MM.1S (cell line): ENCODE measurements at regions not wholly inside any gene's neighbourhood (a gene's known extent, or its start where the extent isn't known, plus 50 kb on each side); places are given as distances from the start of the nearest gene placed in this dataset.

Experiments used
- DNase-seq: peaks from one replicate; pipeline ENCODE4 v3.0.0-alpha.2; 2015
- H2AFZ ChIP-seq: fragments of 300-600 bp; sonication (generic); 2 replicates; pipeline ENCODE4 v1.6.0; 2016; ENCODE audit warnings: antibody characterized with exemption, low read length
- H3F3A ChIP-seq: fragments of 300-600 bp; sonication (generic); 2 replicates; pipeline ENCODE4 v1.6.1; 2016; ENCODE audit warnings: mild to moderate bottlenecking, antibody characterized with exemption, low read length, moderate library complexity, mixed read lengths; ENCODE audit not compliant: insufficient read depth
- H3K27ac ChIP-seq: fragments of 300-600 bp; sonication (generic); 2 replicates; pipeline ENCODE4 v1.5.1; 2016; ENCODE audit warnings: mild to moderate bottlenecking, low read length
- H3K27me3 ChIP-seq: fragments of 300-600 bp; sonication (generic); replicated peaks from 2 replicates; pipeline ENCODE4 v1.6.0; 2016; ENCODE audit warnings: low read length; ENCODE audit not compliant: insufficient read depth
- H3K36me3 ChIP-seq: fragments of 300-600 bp; sonication (generic); replicated peaks from 2 replicates; pipeline ENCODE4 v1.6.1; 2016; ENCODE audit warnings: mild to moderate bottlenecking, low read length, mixed read lengths; ENCODE audit not compliant: insufficient read depth
- H3K4me1 ChIP-seq: fragments of 300-600 bp; sonication (generic); 2 replicates; pipeline ENCODE4 v1.6.1; 2016; ENCODE audit warnings: low read length, mixed read lengths
- H3K4me2 ChIP-seq: fragments of 300-600 bp; sonication (generic); 2 replicates; pipeline ENCODE4 v1.6.0; 2016; ENCODE audit warnings: low read depth, low read length
- H3K4me3 ChIP-seq: fragments of 300-600 bp; sonication (generic); 2 replicates; pipeline ENCODE4 v1.5.1; 2016; ENCODE audit warnings: low read length, mixed read lengths
- H3K79me2 ChIP-seq: fragments of 300-600 bp; sonication (generic); 2 replicates; pipeline ENCODE4 v1.6.1; 2016; ENCODE audit warnings: mixed run types, low read length, mixed read lengths
- H3K9ac ChIP-seq: fragments of 300-600 bp; sonication (generic); 2 replicates; pipeline ENCODE4 v1.6.1; 2016; ENCODE audit warnings: low read length, mixed read lengths
- H3K9me2 ChIP-seq: fragments of 300-600 bp; sonication (generic); replicated peaks from 2 replicates; pipeline ENCODE4 v1.6.1; 2016; ENCODE audit warnings: mild to moderate bottlenecking, low read length, mixed read lengths; ENCODE audit not compliant: insufficient read depth
- H3K9me3 ChIP-seq: fragments of 300-600 bp; sonication (generic); replicated peaks from 2 replicates; pipeline ENCODE4 v1.6.1; 2016; ENCODE audit warnings: mild to moderate bottlenecking, low read length, mixed read lengths; ENCODE audit not compliant: insufficient read depth
- H4K20me1 ChIP-seq: fragments of 300-600 bp; sonication (generic); 2 replicates; pipeline ENCODE4 v1.6.1; 2016; ENCODE audit warnings: mild to moderate bottlenecking, low read length, moderate library complexity, mixed read lengths; ENCODE audit not compliant: insufficient read depth
- CTCF ChIP-seq: fragments of 300-600 bp; sonication (generic); IDR thresholded peaks from 2 replicates; pipeline ENCODE4 v1.5.1; 2016; ENCODE audit warnings: antibody characterized with exemption, low read length, mixed read lengths
- EZH2 ChIP-seq: fragments of 300-600 bp; sonication (generic); optimal IDR thresholded peaks from 2 replicates; pipeline ENCODE3; 2017; ENCODE audit warnings: low read depth, mild to moderate bottlenecking, antibody characterized with exemption, low read length, mixed read lengths
- EZH2phosphoT487 ChIP-seq: fragments of 300-600 bp; sonication (generic); IDR thresholded peaks from 2 replicates; pipeline ENCODE4 v1.6.1; 2018; ENCODE audit warnings: antibody characterized with exemption, low read length

DNA sequence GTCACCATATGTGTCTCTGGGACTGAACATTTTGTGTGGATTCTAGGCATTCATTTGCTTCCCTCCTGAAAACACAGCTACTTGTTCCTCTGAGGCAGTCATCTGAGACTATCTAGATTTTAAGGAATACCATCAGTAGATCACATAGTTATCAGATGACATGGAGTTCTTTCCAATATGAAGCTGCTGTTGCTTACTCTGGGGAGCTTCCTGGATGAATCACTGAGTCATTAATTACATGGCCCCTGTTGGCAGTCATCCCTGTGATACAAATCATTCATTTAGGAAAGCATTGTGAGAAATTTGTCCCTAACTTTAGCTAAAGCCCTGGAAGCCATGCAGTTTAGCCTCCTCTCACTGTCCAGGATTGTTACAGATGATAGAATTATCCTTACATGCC, 98.2 kb upstream of the ARSJ start:
- no peak overlapping the region for H3K9ac ChIP-seq
- no peak for DNase-seq
- no peak overlapping the region for H3K4me2 ChIP-seq
- no peaks in the 10 kb centered on the region for H3K9me2 ChIP-seq
- H2AFZ ChIP-seq, result no peak overlapping the region
- no peak overlapping the region for H3K27ac ChIP-seq
- H3K79me2 ChIP-seq, result no peaks in the 10 kb centered on the region
- TF ChIP-seq EZH2phosphoT487 (no peak), EZH2 (no peak), CTCF (no peak)
- no peak overlapping the region for H3K4me3 ChIP-seq
- H3K4me1 ChIP-seq, result no peaks in the 10 kb centered on the region
- H3K27me3 ChIP-seq, result no peaks in the 10 kb centered on the region
- no peaks in the 10 kb centered on the region for H3K36me3 ChIP-seq
- H3F3A ChIP-seq, result no peaks in the 10 kb centered on the region
- H4K20me1 ChIP-seq, result no peaks in the 10 kb centered on the region
- no peaks in the 10 kb centered on the region for H3K9me3 ChIP-seq

- H2AFZ ChIP-seq, result no peak overlapping the region
- no peaks in the 10 kb centered on the region for H3K36me3 ChIP-seq
- H4K20me1 ChIP-seq, result no peaks in the 10 kb centered on the region
- no peaks in the 10 kb centered on the region for H3K27me3 ChIP-seq
- H3K9me3 ChIP-seq, result no peaks in the 10 kb centered on the region
- DNase-seq, result no peak
- H3K9ac ChIP-seq, result no peak overlapping the region
- H3F3A ChIP-seq, result no peaks in the 10 kb centered on the region
- no peak overlapping the region for H3K27ac ChIP-seq
- H3K79me2 ChIP-seq, result no peaks in the 10 kb centered on the region
- TF ChIP-seq EZH2 (no peak), CTCF (no peak), EZH2phosphoT487 (no peak)
- H3K4me3 ChIP-seq, result no peak overlapping the region
- no peaks in the 10 kb centered on the region for H3K9me2 ChIP-seq
- no peaks in the 10 kb centered on the region for H3K4me1 ChIP-seq
- no peak overlapping the region for H3K4me2 ChIP-seq
Observed at GRCh38 chr4:114078636-114079035, 99.2 kb upstream of the ARSJ start.

GRCh38 chr4:114081783-114082182, 102.3 kb upstream of the ARSJ start:
- Histone ChIP-seq H2AFZ (no peak overlapping the region), H3K4me2 (no peak overlapping the region), H3K27me3 (no peaks in the 10 kb centered on the region), H3K4me3 (no peak overlapping the region), H3K79me2 (no peaks in the 10 kb centered on the region), H3F3A (no peaks in the 10 kb centered on the region), H3K9ac (no peak overlapping the region), H3K36me3 (no peaks in the 10 kb centered on the region), H3K27ac (no peak overlapping the region), H3K9me3 (no peaks in the 10 kb centered on the region), H3K9me2 (no peaks in the 10 kb centered on the region), H4K20me1 (no peaks in the 10 kb centered on the region), H3K4me1 (no peaks in the 10 kb centered on the region)
- TF ChIP-seq EZH2, result no peak
- TF ChIP-seq EZH2phosphoT487, result no peak
- no peak for TF ChIP-seq CTCF
- DNase-seq, result no peak

DNA sequence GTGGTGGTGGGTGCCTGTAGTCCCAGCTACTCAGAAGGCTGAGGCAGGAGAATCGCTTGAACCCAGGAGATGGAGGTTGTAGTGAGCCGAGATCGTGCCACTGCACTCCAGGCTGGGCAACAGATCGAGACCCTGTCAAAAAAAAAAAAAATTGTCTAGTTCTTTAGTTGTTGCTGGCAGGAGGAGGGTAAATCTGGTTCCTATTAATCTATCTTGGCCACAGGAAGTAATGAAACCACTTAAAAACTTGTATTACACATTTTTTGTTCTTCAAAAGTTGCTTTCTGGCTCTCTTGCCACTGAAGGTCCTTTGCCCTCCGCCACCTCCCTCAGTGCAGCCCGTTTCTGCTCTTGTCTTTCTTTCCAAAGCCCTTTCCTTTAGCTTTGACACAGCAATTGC, 102.9 kb upstream of the ARSJ start:
- Histone ChIP-seq H3K27me3 (no peaks in the 10 kb centered on the region), H3K9me2 (no peaks in the 10 kb centered on the region)
- no peak for TF ChIP-seq EZH2
- TF ChIP-seq CTCF, result no peak
- TF ChIP-seq EZH2phosphoT487, result no peak

More for the DNA sequence above, 102.9 kb upstream of the ARSJ start:
- no peak overlapping the region for H3K27ac ChIP-seq
- H3K9me3 ChIP-seq, result no peaks in the 10 kb centered on the region
- DNase-seq, result no peak
- H3F3A ChIP-seq, result no peaks in the 10 kb centered on the region
- no peaks in the 10 kb centered on the region for H3K36me3 ChIP-seq
- H3K4me2 ChIP-seq, result no peak overlapping the region
- H2AFZ ChIP-seq, result no peak overlapping the region
- H3K9ac ChIP-seq, result no peak overlapping the region
- H4K20me1 ChIP-seq, result no peaks in the 10 kb centered on the region
- H3K79me2 ChIP-seq, result no peaks in the 10 kb centered on the region
- no peaks in the 10 kb centered on the region for H3K4me1 ChIP-seq
- no peak overlapping the region for H3K4me3 ChIP-seq
